Tibial nerve (tissue), 4 donors: ENCODE measurements at regions not wholly inside any gene's neighbourhood (a gene's known extent, or its start where the extent isn't known, plus 50 kb on each side); places are given as distances from the start of the nearest gene placed in this dataset.

Experiments
- DNase-seq, 2 donors: peaks; one replicate each; pipeline ENCODE4 v3.0.0-alpha.2; 2019; ENCODE audit warnings: low spot score in 2 of 2
- H3K27ac ChIP-seq, 4 donors: fragments of 200-600 bp; sonication (generic) in 3 of 4; one replicate each; pipeline ENCODE4 v1.5.1; 2017 to 2019; ENCODE audit warnings: mild to moderate bottlenecking in 1 of 4
- H3K27me3 ChIP-seq, 2 donors: fragments of 200-600 bp; sonication (generic) in 1 of 2; one replicate each; pipeline versions ENCODE4 v1.5.1 to v1.6.0; 2017 to 2019
- H3K36me3 ChIP-seq, 3 donors: fragments of 200-600 bp; sonication (generic); one replicate each; pipeline ENCODE4 v1.5.1; 2018 to 2019
- H3K4me1 ChIP-seq, 4 donors: fragments of 200-600 bp; sonication (generic) in 3 of 4; one replicate each; pipeline ENCODE4 v1.5.1; 2017 to 2019
- H3K4me3 ChIP-seq, 4 donors: fragments of 200-600 bp; sonication (generic) in 3 of 4; one replicate each; pipeline ENCODE4 v1.5.1; 2017 to 2019; ENCODE audit warnings: mild to moderate bottlenecking in 1 of 4, moderate library complexity in 1 of 4
- H3K9me3 ChIP-seq, 4 donors: fragments of 200-600 bp; sonication (generic) in 3 of 4; one replicate each; pipeline ENCODE4 v1.5.1; 2017 to 2019
- EP300 ChIP-seq, 2 donors: sonication (generic); formaldehyde crosslinking; IDR thresholded peaks; one replicate each; pipeline ENCODE4 v1.6.1; 2017; ENCODE audit warnings: antibody characterized with exemption in 2 of 2, mild to moderate bottlenecking in 1 of 2
- POLR2A ChIP-seq, 2 donors: fragments of 450-650 bp; IDR thresholded peaks; one replicate each; pipeline ENCODE4 v1.6.1; 2017; ENCODE audit warnings: antibody characterized with exemption in 2 of 2, mild to moderate bottlenecking in 2 of 2, moderate library complexity in 2 of 2
- WGBS, 2 donors: methylation state at CpG; one replicate each; pipeline ENCODE4 v1.1.5; 2018; 5-methylcytosine and 5-hydroxymethylcytosine counted together
- TF ChIP-seq, protein P1 (sequence below), 5 experiments: fragments of 200-600 bp in 3 of 5; fragments of 450-650 bp in 2 of 5; sonication (generic) in 3 of 5; IDR thresholded peaks; one replicate each; pipeline ENCODE4 v1.5.1; 2016 to 2019; ENCODE audit warnings: antibody characterized with exemption in 5 of 5, mild to moderate bottlenecking in 3 of 5, moderate library complexity in 2 of 5

- no peak for DNase-seq
- Histone ChIP-seq H3K4me1 (no peaks in the 10 kb centered on the region), H3K4me3 (no peak overlapping the region), H3K27ac (no peak overlapping the region), H3K9me3 (peaks cover 0 to 9% (median 0%) of the 10 kb centered on the region in 4 donors), H3K36me3 (no peaks in the 10 kb centered on the region), H3K27me3 (no peaks in the 10 kb centered on the region)
- no peak for TF ChIP-seq POLR2A (IDR thresholded peaks at IDR 0.05)
- TF ChIP-seq EP300 (IDR thresholded peaks at IDR 0.05) = no peak
- TF ChIP-seq, protein P1, sequence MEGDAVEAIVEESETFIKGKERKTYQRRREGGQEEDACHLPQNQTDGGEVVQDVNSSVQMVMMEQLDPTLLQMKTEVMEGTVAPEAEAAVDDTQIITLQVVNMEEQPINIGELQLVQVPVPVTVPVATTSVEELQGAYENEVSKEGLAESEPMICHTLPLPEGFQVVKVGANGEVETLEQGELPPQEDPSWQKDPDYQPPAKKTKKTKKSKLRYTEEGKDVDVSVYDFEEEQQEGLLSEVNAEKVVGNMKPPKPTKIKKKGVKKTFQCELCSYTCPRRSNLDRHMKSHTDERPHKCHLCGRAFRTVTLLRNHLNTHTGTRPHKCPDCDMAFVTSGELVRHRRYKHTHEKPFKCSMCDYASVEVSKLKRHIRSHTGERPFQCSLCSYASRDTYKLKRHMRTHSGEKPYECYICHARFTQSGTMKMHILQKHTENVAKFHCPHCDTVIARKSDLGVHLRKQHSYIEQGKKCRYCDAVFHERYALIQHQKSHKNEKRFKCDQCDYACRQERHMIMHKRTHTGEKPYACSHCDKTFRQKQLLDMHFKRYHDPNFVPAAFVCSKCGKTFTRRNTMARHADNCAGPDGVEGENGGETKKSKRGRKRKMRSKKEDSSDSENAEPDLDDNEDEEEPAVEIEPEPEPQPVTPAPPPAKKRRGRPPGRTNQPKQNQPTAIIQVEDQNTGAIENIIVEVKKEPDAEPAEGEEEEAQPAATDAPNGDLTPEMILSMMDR (IDR thresholded peaks at IDR 0.05) = no peak
- 94 to 98% methylated on average over 5 of the region's 5 CpGs for WGBS, 2 donors
Measured at GRCh38 chr5:40368200-40368599, 311.5 kb upstream of the PTGER4 start.

DNA sequence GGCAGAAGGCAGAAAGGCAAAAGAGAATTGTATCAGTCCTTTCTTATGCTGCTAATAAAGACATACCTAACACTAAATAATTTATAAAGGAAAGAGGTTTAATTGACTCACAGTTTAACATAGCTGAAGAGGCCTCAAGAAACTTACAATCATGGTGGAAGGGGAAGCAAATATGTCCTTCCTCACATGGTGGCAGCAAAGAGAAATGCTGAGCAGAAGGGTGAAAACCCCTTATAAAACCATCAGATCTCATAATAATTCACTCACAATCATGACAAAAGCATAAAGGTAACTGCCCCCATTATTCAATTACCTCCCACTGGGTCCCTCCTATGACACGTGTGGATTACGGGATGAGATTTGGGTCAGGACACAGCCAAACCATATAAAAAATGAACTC is 312.5 kb upstream of the PTGER4 start:
- Histone ChIP-seq H3K9me3 (peaks cover 0 to 13% (median 0%) of the 10 kb centered on the region in 4 donors), H3K4me3 (no peak overlapping the region), H3K27ac (no peak overlapping the region), H3K27me3 (no peaks in the 10 kb centered on the region), H3K4me1 (no peaks in the 10 kb centered on the region), H3K36me3 (no peaks in the 10 kb centered on the region)
- no peak for DNase-seq
- TF ChIP-seq POLR2A (IDR thresholded peaks at IDR 0.05) (no peak), EP300 (IDR thresholded peaks at IDR 0.05) (no peak)
- TF ChIP-seq, protein P1 (IDR thresholded peaks at IDR 0.05) = no peak
- WGBS, 2 donors = 83 to 86% methylated on average over 2 of the region's 2 CpGs

DNA sequence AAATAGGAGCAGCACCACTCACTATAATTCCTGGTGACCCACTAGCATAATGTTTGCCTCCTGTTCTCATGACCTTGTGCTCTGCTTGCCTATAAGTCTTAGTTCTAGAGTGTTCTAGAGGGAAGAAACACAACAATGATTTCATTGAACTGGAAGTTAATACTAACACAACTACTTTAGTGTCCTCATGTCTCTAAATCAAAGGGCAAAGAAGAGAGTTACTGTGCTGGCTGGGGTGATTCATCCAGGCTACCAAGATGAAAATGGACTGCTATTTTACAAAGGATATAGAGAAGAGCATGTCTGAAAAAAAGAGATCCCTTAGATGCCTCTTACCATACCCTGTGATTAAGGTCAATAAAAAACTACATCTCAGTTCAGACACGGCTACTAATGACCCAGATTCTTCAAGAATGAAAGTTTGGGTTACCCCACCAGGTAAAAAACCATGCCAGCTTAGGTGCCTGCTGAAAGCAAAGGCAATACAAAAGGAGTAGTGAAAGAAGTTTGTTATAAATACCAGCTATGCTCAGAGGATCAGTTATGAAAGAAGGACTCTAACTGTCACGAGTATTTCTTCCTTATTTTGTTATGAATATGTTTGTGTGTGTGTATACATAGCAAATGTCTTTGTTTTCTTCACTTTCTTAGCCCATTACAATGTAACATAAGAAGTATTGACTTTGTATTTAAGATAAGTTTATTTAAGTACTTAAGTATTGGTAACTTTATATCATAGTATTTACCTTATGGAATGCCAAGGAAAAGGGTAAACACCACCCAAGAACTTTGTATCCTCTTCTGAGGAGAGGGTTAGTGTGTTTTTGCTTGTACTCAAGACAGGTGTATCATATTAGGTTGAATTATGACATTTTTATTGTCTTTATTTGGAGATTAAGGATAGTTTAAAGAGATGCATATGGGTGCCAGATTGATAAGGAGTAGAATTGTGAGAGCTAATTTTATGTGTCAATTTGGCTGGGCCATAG is 314.1 kb upstream of the PTGER4 start:
- Histone ChIP-seq H3K27ac (no peak overlapping the region), H3K4me1 (no peaks in the 10 kb centered on the region), H3K9me3 (peaks cover 0 to 11% (median 0%) of the 10 kb centered on the region in 4 donors), H3K4me3 (no peak overlapping the region), H3K27me3 (no peaks in the 10 kb centered on the region), H3K36me3 (no peaks in the 10 kb centered on the region)
- 54 to 56% methylated on average over 2 of the region's 2 CpGs for WGBS, 2 donors
- no peak for DNase-seq
- TF ChIP-seq, protein P1 (IDR thresholded peaks at IDR 0.05) = no peak
- TF ChIP-seq POLR2A (IDR thresholded peaks at IDR 0.05) = no peak
- TF ChIP-seq EP300 (IDR thresholded peaks at IDR 0.05) = no peak

DNA sequence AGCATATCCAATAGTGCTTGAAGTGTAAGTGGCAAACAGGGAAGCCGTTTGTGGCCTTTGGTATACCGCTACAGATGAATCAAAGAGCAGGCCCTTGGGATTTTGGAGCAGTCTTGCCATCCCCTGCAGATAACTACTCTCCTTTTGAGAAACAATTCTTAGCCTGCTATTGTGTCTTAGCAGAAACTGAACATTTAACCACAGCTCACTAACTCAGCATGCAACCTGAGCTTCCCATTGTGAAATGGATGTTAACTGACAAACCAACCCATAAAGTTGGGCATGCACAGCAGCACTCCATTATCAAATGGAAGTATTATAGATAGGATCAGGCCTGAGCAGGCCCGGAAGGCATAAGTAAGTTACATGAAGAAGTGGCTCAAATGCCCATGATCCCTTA is 315.3 kb upstream of the PTGER4 start:
- no peak for DNase-seq
- no peak overlapping the region for H3K4me3 ChIP-seq
- H3K27me3 ChIP-seq = no peaks in the 10 kb centered on the region
- H3K9me3 ChIP-seq = peaks cover 0 to 4% (median 0%) of the 10 kb centered on the region in 4 donors
- H3K27ac ChIP-seq = no peak overlapping the region
- WGBS, 2 donors = 75 to 84% methylated on average over 3 of the region's 3 CpGs
- no peaks in the 10 kb centered on the region for H3K4me1 ChIP-seq
- no peaks in the 10 kb centered on the region for H3K36me3 ChIP-seq
- TF ChIP-seq POLR2A (IDR thresholded peaks at IDR 0.05) (no peak), EP300 (IDR thresholded peaks at IDR 0.05) (no peak)
- TF ChIP-seq, protein P1 (IDR thresholded peaks at IDR 0.05) = no peak

GRCh38 chr5:40361378-40361777 is 318.3 kb upstream of the PTGER4 start:
- Histone ChIP-seq H3K9me3 (peaks cover 0 to 4% (median 0%) of the 10 kb centered on the region in 4 donors), H3K4me1 (peaks cover 0 to 5% (median 0%) of the 10 kb centered on the region in 4 donors), H3K36me3 (no peaks in the 10 kb centered on the region), H3K27me3 (no peaks in the 10 kb centered on the region), H3K4me3 (no peak overlapping the region), H3K27ac (no peak overlapping the region)
- 91 to 95% methylated on average over 2 of the region's 2 CpGs for WGBS, 2 donors
- no peak for TF ChIP-seq POLR2A (IDR thresholded peaks at IDR 0.05)
- TF ChIP-seq, protein P1 (IDR thresholded peaks at IDR 0.05) = no peak
- no peak for TF ChIP-seq EP300 (IDR thresholded peaks at IDR 0.05)
- no peak for DNase-seq
